GM23248 (cell line): ENCODE measurements at regions not wholly inside any gene's neighbourhood (a gene's known extent, or its start where the extent isn't known, plus 50 kb on each side); places are given as distances from the start of the nearest gene placed in this dataset.
"Not testable (repeated sequence)": the region's sequence is repeated elsewhere in the genome, so short reads cannot be mapped to it uniquely, and the experiment has no call there.

Experiments
- DNase-seq: peaks from one replicate; pipeline ENCODE4 v3.0.0-alpha.2; 2015
- H2AFZ ChIP-seq: fragments of 200-600 bp; sonication (generic); 2 replicates; pipeline ENCODE4 v1.6.1; 2016; ENCODE audit warnings: antibody characterized with exemption
- H3F3A ChIP-seq: fragments of 200-600 bp; sonication (generic); 2 replicates; pipeline ENCODE4 v1.6.1; 2016; ENCODE audit warnings: mild to moderate bottlenecking, antibody characterized with exemption, mixed run types; ENCODE audit not compliant: insufficient read depth
- H3K27ac ChIP-seq: fragments of 200-600 bp; sonication (generic); 2 replicates; pipeline ENCODE4 v1.5.1; 2016; ENCODE audit warnings: mild to moderate bottlenecking
- H3K27me3 ChIP-seq: fragments of 200-600 bp; sonication (generic); replicated peaks from 2 replicates; pipeline ENCODE4 v1.6.1; 2016; ENCODE audit warnings: mild to moderate bottlenecking; ENCODE audit not compliant: insufficient read depth
- H3K36me3 ChIP-seq: fragments of 200-600 bp; sonication (generic); 2 replicates; pipeline ENCODE4 v1.6.1; 2016; ENCODE audit warnings: low read depth, mild to moderate bottlenecking
- H3K4me1 ChIP-seq: fragments of 200-600 bp; sonication (generic); 2 replicates; pipeline ENCODE4 v1.6.1; 2016; ENCODE audit warnings: mild to moderate bottlenecking; ENCODE audit not compliant: insufficient read depth
- H3K4me2 ChIP-seq: fragments of 200-600 bp; sonication (generic); one replicate; pipeline ENCODE4 v1.6.1; 2016; ENCODE audit warnings: mild to moderate bottlenecking; ENCODE audit not compliant: unreplicated experiment
- H3K4me3 ChIP-seq: fragments of 200-600 bp; sonication (generic); 2 replicates; pipeline ENCODE4 v1.5.1; 2016; ENCODE audit warnings: mild to moderate bottlenecking
- H3K79me2 ChIP-seq: fragments of 200-600 bp; sonication (generic); 2 replicates; pipeline ENCODE4 v1.6.1; 2016; ENCODE audit warnings: mild to moderate bottlenecking; ENCODE audit not compliant: insufficient read depth
- H3K9ac ChIP-seq: fragments of 200-600 bp; sonication (generic); 2 replicates; pipeline ENCODE4 v1.6.1; 2016; ENCODE audit warnings: mild to moderate bottlenecking
- H3K9me2 ChIP-seq: fragments of 200-600 bp; sonication (generic); 2 replicates; pipeline ENCODE4 v1.6.1; 2016; ENCODE audit warnings: mixed run types, mild to moderate bottlenecking, moderate library complexity; ENCODE audit not compliant: insufficient read depth
- H3K9me3 ChIP-seq: fragments of 200-600 bp; sonication (generic); one replicate; pipeline ENCODE4 v1.6.1; 2017; ENCODE audit warnings: low read depth
- H4K20me1 ChIP-seq: fragments of 200-600 bp; sonication (generic); 2 replicates; pipeline ENCODE4 v1.6.0; 2016; ENCODE audit not compliant: insufficient read depth
- EZH2 ChIP-seq: fragments of 200-600 bp; sonication (generic); IDR thresholded peaks from 2 replicates; pipeline ENCODE4 v1.6.1; 2018; ENCODE audit warnings: antibody characterized with exemption, mild to moderate bottlenecking; ENCODE audit not compliant: insufficient read depth, poor library complexity, severe bottlenecking
- EZH2phosphoT487 ChIP-seq: fragments of 200-600 bp; sonication (generic); IDR thresholded peaks from 2 replicates; pipeline ENCODE4 v1.6.1; 2018; ENCODE audit warnings: antibody characterized with exemption, moderate library complexity, mild to moderate bottlenecking, low read depth; ENCODE audit not compliant: insufficient read depth
- WGBS, 2 experiments: methylation state at CpG; one replicate each; pipeline ENCODE4 v1.1.6; 2015 to 2017; ENCODE audit warnings: low lambda C conversion rate in 2 of 2, low coverage in 1 of 2; ENCODE audit errors: missing lambda C conversion rate in 2 of 2; 5-methylcytosine and 5-hydroxymethylcytosine counted together
- in situ Hi-C: fragments of 300-500 bp; cut with MboI; formaldehyde crosslinking; loops from 2 replicates; pipeline ENCODE4 v1.15.0; 2020

- Histone ChIP-seq H3K27me3 (no peaks in the 10 kb centered on the region), H3K79me2 (no peaks in the 10 kb centered on the region), H3K4me3 (no peak overlapping the region), H3K4me1 (peaks cover 18% of the 10 kb centered on the region), H2AFZ (no peak overlapping the region), H3K9me2 (no peaks in the 10 kb centered on the region), H4K20me1 (no peaks in the 10 kb centered on the region), H3K4me2 (no peak overlapping the region), H3K9me3 (no peaks in the 10 kb centered on the region), H3K27ac (no peak overlapping the region), H3F3A (no peaks in the 10 kb centered on the region), H3K9ac (no peak overlapping the region), H3K36me3 (no peaks in the 10 kb centered on the region)
- no peak for TF ChIP-seq EZH2phosphoT487
- no peak for TF ChIP-seq EZH2
- no peak for DNase-seq
- in situ Hi-C loops, result no loop called here
- 53 to 59% methylated on average over 6 of the region's 6 CpGs for WGBS, 2 experiments
These were observed 156.1 kb downstream of the ZFP64 start for GRCh38 chr20:52035498-52035897.

GRCh38 chr20:52034581-52034980, 157.0 kb downstream of the ZFP64 start:
- no peak overlapping the region for H3K9ac ChIP-seq
- DNase-seq, result no peak
- H3K4me3 ChIP-seq, result no peak overlapping the region
- no peak overlapping the region for H3K27ac ChIP-seq
- H3K79me2 ChIP-seq, result no peaks in the 10 kb centered on the region
- no peaks in the 10 kb centered on the region for H3K9me2 ChIP-seq
- H4K20me1 ChIP-seq, result no peaks in the 10 kb centered on the region
- H3K9me3 ChIP-seq, result no peaks in the 10 kb centered on the region
- H3K36me3 ChIP-seq, result no peaks in the 10 kb centered on the region
- in situ Hi-C loops, result no loop called here
- no peaks in the 10 kb centered on the region for H3K27me3 ChIP-seq
- peaks cover 18% of the 10 kb centered on the region for H3K4me1 ChIP-seq
- WGBS, 2 experiments, result 80 to 82% methylated on average over 9 of the region's 9 CpGs
- H3F3A ChIP-seq, result no peaks in the 10 kb centered on the region
- H3K4me2 ChIP-seq, result no peak overlapping the region
- no peak overlapping the region for H2AFZ ChIP-seq
- TF ChIP-seq EZH2 (no peak), EZH2phosphoT487 (no peak)

GRCh38 chr20:52033313-52033712, 158.3 kb downstream of the ZFP64 start:
- H3K4me3 ChIP-seq, result no peak overlapping the region
- H3K9me2 ChIP-seq, result no peaks in the 10 kb centered on the region
- H3F3A ChIP-seq, result no peaks in the 10 kb centered on the region
- no peak overlapping the region for H3K4me2 ChIP-seq
- TF ChIP-seq EZH2phosphoT487 (no peak), EZH2 (no peak)
- no peak overlapping the region for H3K27ac ChIP-seq
- H4K20me1 ChIP-seq, result no peaks in the 10 kb centered on the region
- H3K9ac ChIP-seq, result no peak overlapping the region
- H3K36me3 ChIP-seq, result no peaks in the 10 kb centered on the region
- H2AFZ ChIP-seq, result no peak overlapping the region
- no peaks in the 10 kb centered on the region for H3K79me2 ChIP-seq
- no peaks in the 10 kb centered on the region for H3K9me3 ChIP-seq
- H3K27me3 ChIP-seq, result no peaks in the 10 kb centered on the region
- peaks cover 18% of the 10 kb centered on the region for H3K4me1 ChIP-seq
- WGBS, 2 experiments, result 96 to 97% methylated on average over 5 of the region's 5 CpGs
- in situ Hi-C loops, result no loop called here
- DNase-seq, result no peak

DNA sequence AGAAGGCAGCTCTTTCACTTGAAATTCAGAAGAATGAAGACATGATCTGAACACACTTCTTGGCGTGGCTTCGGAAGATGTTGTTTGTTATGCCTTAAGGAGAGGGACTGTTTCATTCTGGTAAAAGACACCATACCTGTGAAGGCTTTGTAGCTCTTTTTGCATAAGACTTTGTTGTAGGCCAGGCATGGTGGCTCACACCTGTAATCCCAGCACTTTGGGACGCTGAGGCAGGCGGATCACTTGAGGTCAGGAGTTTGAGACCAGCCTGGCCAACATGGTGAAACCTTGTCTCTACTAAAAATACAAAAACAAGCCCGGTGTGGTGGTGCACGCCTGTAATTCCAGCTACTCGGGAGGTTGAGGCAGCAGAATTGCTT, 159.3 kb downstream of the ZFP64 start:
- Histone ChIP-seq H3K27ac (peak overlapping the region; percentile 29), H3K4me1 (peaks cover 18% of the 10 kb centered on the region), H2AFZ (peak overlapping the region; percentile 74; the same call in 1 of the 2 replicates)
- H3K9me3 ChIP-seq, DNase-seq, H3K79me2 ChIP-seq, in situ Hi-C loops, H3K27me3 ChIP-seq, H3K4me3 ChIP-seq, H3F3A ChIP-seq, H3K9me2 ChIP-seq, H3K9ac ChIP-seq, H3K4me2 ChIP-seq, H4K20me1 ChIP-seq, H3K36me3 ChIP-seq: not testable (repeated sequence)
- WGBS, 2 experiments, result 93 to 97% methylated on average over 7 of the region's 7 CpGs

DNA sequence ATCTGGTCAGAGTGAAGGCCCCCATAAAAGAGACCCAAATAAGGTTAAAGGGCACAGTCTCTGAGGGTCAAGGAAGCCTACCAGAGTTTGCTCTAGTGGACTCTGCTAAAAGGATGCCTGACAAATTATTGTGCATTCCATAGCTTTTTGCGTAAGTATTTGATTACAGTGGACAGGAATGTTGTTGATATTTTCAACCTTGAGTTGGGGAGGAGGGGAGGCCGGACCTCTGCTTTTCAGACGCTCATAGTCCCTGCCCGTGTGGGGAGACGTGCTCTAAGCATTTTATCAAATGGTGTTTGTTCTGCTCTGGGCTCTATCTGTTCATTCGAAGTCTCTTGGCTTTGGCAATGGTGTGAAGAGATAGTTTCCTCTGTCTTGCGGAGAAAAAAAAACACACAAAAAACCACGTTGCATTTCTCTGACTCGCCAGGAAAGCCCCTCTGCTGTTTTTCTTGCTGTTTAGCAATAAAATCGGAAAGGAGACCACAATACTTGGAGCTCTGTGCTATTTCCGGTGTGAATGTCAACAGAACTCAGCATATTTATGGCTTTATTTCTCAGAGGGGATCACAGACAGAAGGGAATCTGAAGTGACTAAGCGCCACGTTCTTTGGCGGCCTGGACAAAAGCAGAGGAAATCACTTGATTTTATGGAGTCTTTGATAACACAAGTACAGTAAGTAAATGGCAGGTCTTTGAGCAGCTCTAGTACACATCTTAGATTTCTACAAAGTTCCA, 159.8 kb downstream of the ZFP64 start:
- 42 to 46% methylated on average over 14 of the region's 14 CpGs for WGBS, 2 experiments
- Histone ChIP-seq H3F3A (no peaks in the 10 kb centered on the region), H3K9ac (no peak overlapping the region), H3K4me1 (peaks cover 18% of the 10 kb centered on the region), H3K9me3 (no peaks in the 10 kb centered on the region), H3K4me2 (peak overlapping the region; percentile 29), H3K79me2 (no peaks in the 10 kb centered on the region), H3K4me3 (no peak overlapping the region), H3K27ac (peak overlapping the region; percentile 29), H3K27me3 (no peaks in the 10 kb centered on the region), H3K9me2 (no peaks in the 10 kb centered on the region), H2AFZ (peak overlapping the region; percentile 74), H3K36me3 (no peaks in the 10 kb centered on the region), H4K20me1 (no peaks in the 10 kb centered on the region)
- in situ Hi-C loops, result no loop called here
- peak; percentile 49 for DNase-seq
- TF ChIP-seq EZH2 (no peak), EZH2phosphoT487 (no peak)
